Ishikawa (cell line): ENCODE measurements at regions not wholly inside any gene's neighbourhood (a gene's known extent, or its start where the extent isn't known, plus 50 kb on each side); places are given as distances from the start of the nearest gene placed in this dataset.

ENCODE experiments used
- CEBPB ChIP-seq: IDR thresholded peaks from 2 replicates; pipeline ENCODE4 v1.6.1; 2012
- CREB1 ChIP-seq: IDR thresholded peaks from 2 replicates; pipeline ENCODE4 v1.6.1; 2012; ENCODE audit warnings: low read depth
- EGR1 ChIP-seq: IDR thresholded peaks from 2 replicates; pipeline ENCODE4 v1.6.1; 2012
- EP300 ChIP-seq: IDR thresholded peaks from 2 replicates; pipeline ENCODE4 v1.6.1; 2012; ENCODE audit warnings: borderline replicate concordance
- FOXM1 ChIP-seq: IDR thresholded peaks from 2 replicates; pipeline ENCODE4 v1.6.1; 2012; ENCODE audit warnings: low read depth, borderline replicate concordance
- MAX ChIP-seq: IDR thresholded peaks from 2 replicates; pipeline ENCODE4 v1.6.1; 2012
- NFIC ChIP-seq: IDR thresholded peaks from 2 replicates; pipeline ENCODE4 v1.6.1; 2012
- RAD21 ChIP-seq: IDR thresholded peaks from 2 replicates; pipeline ENCODE4 v1.6.1; 2012; ENCODE audit warnings: low read depth
- REST ChIP-seq: IDR thresholded peaks from 2 replicates; pipeline ENCODE4 v1.6.1; 2012; ENCODE audit warnings: low read depth, mild to moderate bottlenecking
- TAF1 ChIP-seq: IDR thresholded peaks from 2 replicates; pipeline ENCODE4 v1.6.1; 2012; ENCODE audit warnings: low read depth, mild to moderate bottlenecking
- TCF12 ChIP-seq: IDR thresholded peaks from 2 replicates; pipeline ENCODE4 v1.6.1; 2012; ENCODE audit warnings: low read depth
- TEAD4 ChIP-seq: IDR thresholded peaks from 2 replicates; pipeline ENCODE4 v1.6.1; 2012
- YY1 ChIP-seq: IDR thresholded peaks from 2 replicates; pipeline ENCODE4 v1.6.1; 2012; ENCODE audit warnings: low read depth
- ZBTB7A ChIP-seq: IDR thresholded peaks from 2 replicates; pipeline ENCODE4 v1.6.1; 2012; ENCODE audit warnings: low read depth
- TF ChIP-seq, protein P1 (sequence below): IDR thresholded peaks from 2 replicates; pipeline ENCODE4 v1.6.1; 2012

- TF ChIP-seq RAD21 (no peak), EGR1 (no peak), ZBTB7A (no peak), CEBPB (no peak), REST (no peak), NFIC (no peak), CREB1 (no peak), YY1 (no peak), TCF12 (no peak), TEAD4 (no peak), MAX (no peak), FOXM1 (no peak)
- TF ChIP-seq, protein P1, sequence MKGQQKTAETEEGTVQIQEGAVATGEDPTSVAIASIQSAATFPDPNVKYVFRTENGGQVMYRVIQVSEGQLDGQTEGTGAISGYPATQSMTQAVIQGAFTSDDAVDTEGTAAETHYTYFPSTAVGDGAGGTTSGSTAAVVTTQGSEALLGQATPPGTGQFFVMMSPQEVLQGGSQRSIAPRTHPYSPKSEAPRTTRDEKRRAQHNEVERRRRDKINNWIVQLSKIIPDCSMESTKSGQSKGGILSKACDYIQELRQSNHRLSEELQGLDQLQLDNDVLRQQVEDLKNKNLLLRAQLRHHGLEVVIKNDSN: no peak
Measured at GRCh38 chr5:107794741-107795140, 124.0 kb upstream of the EFNA5 start.

GRCh38 chr5:107792940-107793339 lies 122.2 kb upstream of the EFNA5 start:
- TF ChIP-seq, protein P1: no peak
- TF ChIP-seq MAX (no peak), TEAD4 (no peak), EGR1 (no peak)

- TF ChIP-seq TCF12: no peak
- TF ChIP-seq, protein P1: no peak
- no peak for TF ChIP-seq TEAD4
- TF ChIP-seq FOXM1: no peak
- TF ChIP-seq CREB1: no peak
- TF ChIP-seq NFIC: no peak
- no peak for TF ChIP-seq TAF1
- no peak for TF ChIP-seq RAD21
- no peak for TF ChIP-seq MAX
- no peak for TF ChIP-seq ZBTB7A
- TF ChIP-seq EP300: no peak
- TF ChIP-seq CEBPB: no peak
- TF ChIP-seq REST: no peak
- TF ChIP-seq YY1: no peak
- no peak for TF ChIP-seq EGR1
Measured at GRCh38 chr5:107790671-107791070, 119.9 kb upstream of the EFNA5 start.

GRCh38 chr5:107786424-107786823 lies 115.7 kb upstream of the EFNA5 start:
- no peak for TF ChIP-seq CREB1

GRCh38 chr5:107783551-107783950 lies 112.8 kb upstream of the EFNA5 start:
- TF ChIP-seq TAF1: no peak

- TF ChIP-seq CEBPB (no peak), TEAD4 (no peak), REST (no peak), ZBTB7A (no peak), EP300 (no peak), YY1 (no peak), TAF1 (no peak)
Measured at GRCh38 chr5:107782561-107783169, 111.9 kb upstream of the EFNA5 start.
